ENCODE measurements at regions not wholly inside any gene's neighbourhood (a gene's known extent, or its start where the extent isn't known, plus 50 kb on each side); places are given as distances from the start of the nearest gene placed in this dataset.

DNA sequence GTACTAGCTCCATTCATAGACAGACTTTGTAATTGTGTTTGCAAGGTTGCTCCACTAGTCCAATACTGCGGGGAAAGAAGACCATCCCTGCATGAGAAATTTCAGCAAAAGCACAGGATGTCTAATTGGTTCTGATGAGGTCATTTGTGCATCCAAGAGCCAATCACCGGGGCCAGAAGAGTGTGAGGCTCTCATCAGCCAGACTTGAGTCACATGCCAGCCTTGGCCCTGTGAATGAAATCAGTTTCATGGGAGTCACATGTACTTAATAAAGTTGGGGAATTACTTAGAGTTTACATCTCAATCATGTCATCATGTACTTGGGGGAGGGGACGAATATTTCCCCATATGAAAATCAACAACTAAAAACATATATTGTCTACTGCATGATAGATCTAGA, 1236.0 kb downstream of the MAT2B start (continued):
- no peak for TF ChIP-seq ATRX (CRISPR knock-in tag; IDR thresholded peaks at IDR 0.05; ENCODE audit: borderline replicate concordance)
- TF ChIP-seq ZNF224 (CRISPR knock-in tag; IDR thresholded peaks at IDR 0.05), result no peak
- TF ChIP-seq, protein P1, sequence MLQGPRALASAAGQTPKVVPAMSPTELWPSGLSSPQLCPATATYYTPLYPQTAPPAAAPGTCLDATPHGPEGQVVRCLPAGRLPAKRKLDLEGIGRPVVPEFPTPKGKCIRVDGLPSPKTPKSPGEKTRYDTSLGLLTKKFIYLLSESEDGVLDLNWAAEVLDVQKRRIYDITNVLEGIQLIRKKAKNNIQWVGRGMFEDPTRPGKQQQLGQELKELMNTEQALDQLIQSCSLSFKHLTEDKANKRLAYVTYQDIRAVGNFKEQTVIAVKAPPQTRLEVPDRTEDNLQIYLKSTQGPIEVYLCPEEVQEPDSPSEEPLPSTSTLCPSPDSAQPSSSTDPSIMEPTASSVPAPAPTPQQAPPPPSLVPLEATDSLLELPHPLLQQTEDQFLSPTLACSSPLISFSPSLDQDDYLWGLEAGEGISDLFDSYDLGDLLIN (CRISPR knock-in tag; IDR thresholded peaks at IDR 0.05; ENCODE audit: borderline replicate concordance), result no peak
- no peak for TF ChIP-seq ZFP90 (CRISPR knock-in tag; IDR thresholded peaks at IDR 0.05; ENCODE audit: borderline replicate concordance)
- TF ChIP-seq ZNF335 (CRISPR knock-in tag; IDR thresholded peaks at IDR 0.05), result no peak
- TF ChIP-seq TCF12 (IDR thresholded peaks at IDR 0.05), result no peak
- no peak for TF ChIP-seq TCF12 (CRISPR knock-in tag; IDR thresholded peaks at IDR 0.05)
- TF ChIP-seq ARNT2 (CRISPR knock-in tag; IDR thresholded peaks at IDR 0.05; ENCODE audit: low read depth), result no peak
- TF ChIP-seq, protein P2, sequence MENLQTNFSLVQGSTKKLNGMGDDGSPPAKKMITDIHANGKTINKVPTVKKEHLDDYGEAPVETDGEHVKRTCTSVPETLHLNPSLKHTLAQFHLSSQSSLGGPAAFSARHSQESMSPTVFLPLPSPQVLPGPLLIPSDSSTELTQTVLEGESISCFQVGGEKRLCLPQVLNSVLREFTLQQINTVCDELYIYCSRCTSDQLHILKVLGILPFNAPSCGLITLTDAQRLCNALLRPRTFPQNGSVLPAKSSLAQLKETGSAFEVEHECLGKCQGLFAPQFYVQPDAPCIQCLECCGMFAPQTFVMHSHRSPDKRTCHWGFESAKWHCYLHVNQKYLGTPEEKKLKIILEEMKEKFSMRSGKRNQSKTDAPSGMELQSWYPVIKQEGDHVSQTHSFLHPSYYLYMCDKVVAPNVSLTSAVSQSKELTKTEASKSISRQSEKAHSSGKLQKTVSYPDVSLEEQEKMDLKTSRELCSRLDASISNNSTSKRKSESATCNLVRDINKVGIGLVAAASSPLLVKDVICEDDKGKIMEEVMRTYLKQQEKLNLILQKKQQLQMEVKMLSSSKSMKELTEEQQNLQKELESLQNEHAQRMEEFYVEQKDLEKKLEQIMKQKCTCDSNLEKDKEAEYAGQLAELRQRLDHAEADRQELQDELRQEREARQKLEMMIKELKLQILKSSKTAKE (CRISPR knock-in tag; IDR thresholded peaks at IDR 0.05; ENCODE audit: borderline replicate concordance), result no peak

DNA sequence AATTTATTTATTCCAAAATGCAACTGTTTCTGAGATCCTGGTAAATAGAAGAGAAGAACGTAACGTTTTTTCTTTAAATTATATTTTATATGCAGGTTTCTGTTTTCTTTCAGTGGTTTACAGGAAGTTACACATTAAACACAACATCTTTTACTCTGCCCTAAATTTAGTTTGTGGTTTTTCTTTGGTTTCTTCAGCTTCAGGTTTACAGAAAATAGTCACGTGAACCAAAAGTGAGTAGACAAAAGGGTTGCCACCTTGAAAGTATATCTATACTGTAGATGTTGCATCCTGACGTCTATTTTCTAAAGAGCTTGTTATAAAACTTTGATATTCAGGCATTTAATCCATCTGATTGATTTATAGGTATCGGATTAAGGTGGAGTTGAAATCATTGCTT, 1236.6 kb downstream of the MAT2B start:
- Histone ChIP-seq H3K79me2 (ENCODE audit: insufficient read depth, low read length) (no peaks in the 10 kb centered on the region), H3K4me1 (ENCODE audit: insufficient read depth, low read length) (no peaks in the 10 kb centered on the region), H3K4me2 (ENCODE audit: low read depth, low read length) (no peak overlapping the region), H2AFZ (ENCODE audit: low read length) (no peak overlapping the region), H3K9ac (ENCODE audit: insufficient read depth, low read depth, low read length) (no peak overlapping the region), H3K9me3 (ENCODE audit: low read length) (peaks cover 54% of the 10 kb centered on the region), H3K27ac (ENCODE audit: extremely low read length, insufficient read depth, low read length) (no peak overlapping the region), H3K36me3 (replicated peaks in 1 of 2; ENCODE audit: control insufficient read depth in 1 of 2, insufficient read depth in 2 of 2, low read length in 2 of 2) (no peaks in the 10 kb centered on the region), H3K4me3 (replicated peaks in 1 of 3; ENCODE audit: insufficient read depth in 1 of 3, low read depth in 2 of 3, low read length in 3 of 3) (no peak overlapping the region), H3K27me3 (ENCODE audit: control insufficient read depth in 1 of 2, insufficient read depth in 2 of 2, low read length in 2 of 2) (no peaks in the 10 kb centered on the region), H4K20me1 (ENCODE audit: insufficient read depth, low read length) (no peaks in the 10 kb centered on the region)
- CTCF ChIA-PET (ENCODE audit: low intra/inter-chr PET ratio, low total read pairs), result no interaction called here
- in situ Hi-C loops (cut with HindIII; ENCODE audit: extremely low pct_ligation_motif_present, low pct_unique_long_range_greater_than_20kb) (no loop called here), intact Hi-C loops (cut with micrococcal nuclease; ENCODE audit: unreplicated experiment) (no loop called here)
- ATAC-seq (no peak), DNase-seq (ENCODE audit: low spot score) (no peak), FAIRE-seq (no peak)
- POLR2A ChIA-PET, result no interaction called here
- under 1% methylated on average over 5 of the region's 5 CpGs for WGBS (ENCODE audit: low lambda C conversion rate)
- BruUV-seq (replicated peaks), result no TSS peak
- no peak for TF ChIP-seq PHF8 (CRISPR knock-in tag; IDR thresholded peaks at IDR 0.05)
- TF ChIP-seq, protein P3, sequence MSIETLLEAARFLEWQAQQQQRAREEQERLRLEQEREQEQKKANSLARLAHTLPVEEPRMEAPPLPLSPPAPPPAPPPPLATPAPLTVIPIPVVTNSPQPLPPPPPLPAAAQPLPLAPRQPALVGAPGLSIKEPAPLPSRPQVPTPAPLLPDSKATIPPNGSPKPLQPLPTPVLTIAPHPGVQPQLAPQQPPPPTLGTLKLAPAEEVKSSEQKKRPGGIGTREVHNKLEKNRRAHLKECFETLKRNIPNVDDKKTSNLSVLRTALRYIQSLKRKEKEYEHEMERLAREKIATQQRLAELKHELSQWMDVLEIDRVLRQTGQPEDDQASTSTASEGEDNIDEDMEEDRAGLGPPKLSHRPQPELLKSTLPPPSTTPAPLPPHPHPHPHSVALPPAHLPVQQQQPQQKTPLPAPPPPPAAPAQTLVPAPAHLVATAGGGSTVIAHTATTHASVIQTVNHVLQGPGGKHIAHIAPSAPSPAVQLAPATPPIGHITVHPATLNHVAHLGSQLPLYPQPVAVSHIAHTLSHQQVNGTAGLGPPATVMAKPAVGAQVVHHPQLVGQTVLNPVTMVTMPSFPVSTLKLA (IDR thresholded peaks at IDR 0.05), result no peak
- no peak for TF ChIP-seq ZNF282 (IDR thresholded peaks at IDR 0.05; ENCODE audit: partially characterized antibody)
- TF ChIP-seq JUND (CRISPR knock-in tag; IDR thresholded peaks at IDR 0.05), result no peak
- TF ChIP-seq ZNF354B (CRISPR knock-in tag; IDR thresholded peaks at IDR 0.05), result no peak
- TF ChIP-seq CCAR2 (optimal IDR thresholded peaks at IDR 0.05; ENCODE audit: low read depth, low read length), result no peak
- TF ChIP-seq, protein P4, sequence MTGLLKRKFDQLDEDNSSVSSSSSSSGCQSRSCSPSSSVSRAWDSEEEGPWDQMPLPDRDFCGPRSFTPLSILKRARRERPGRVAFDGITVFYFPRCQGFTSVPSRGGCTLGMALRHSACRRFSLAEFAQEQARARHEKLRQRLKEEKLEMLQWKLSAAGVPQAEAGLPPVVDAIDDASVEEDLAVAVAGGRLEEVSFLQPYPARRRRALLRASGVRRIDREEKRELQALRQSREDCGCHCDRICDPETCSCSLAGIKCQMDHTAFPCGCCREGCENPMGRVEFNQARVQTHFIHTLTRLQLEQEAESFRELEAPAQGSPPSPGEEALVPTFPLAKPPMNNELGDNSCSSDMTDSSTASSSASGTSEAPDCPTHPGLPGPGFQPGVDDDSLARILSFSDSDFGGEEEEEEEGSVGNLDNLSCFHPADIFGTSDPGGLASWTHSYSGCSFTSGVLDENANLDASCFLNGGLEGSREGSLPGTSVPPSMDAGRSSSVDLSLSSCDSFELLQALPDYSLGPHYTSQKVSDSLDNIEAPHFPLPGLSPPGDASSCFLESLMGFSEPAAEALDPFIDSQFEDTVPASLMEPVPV (CRISPR knock-in tag; IDR thresholded peaks at IDR 0.05), result no peak
- no peak for TF ChIP-seq STAT5B (CRISPR knock-in tag; IDR thresholded peaks at IDR 0.05)
- TF ChIP-seq HNRNPUL1 (IDR thresholded peaks at IDR 0.05; ENCODE audit: low read depth, low read length), result no peak
- TF ChIP-seq, protein P5, sequence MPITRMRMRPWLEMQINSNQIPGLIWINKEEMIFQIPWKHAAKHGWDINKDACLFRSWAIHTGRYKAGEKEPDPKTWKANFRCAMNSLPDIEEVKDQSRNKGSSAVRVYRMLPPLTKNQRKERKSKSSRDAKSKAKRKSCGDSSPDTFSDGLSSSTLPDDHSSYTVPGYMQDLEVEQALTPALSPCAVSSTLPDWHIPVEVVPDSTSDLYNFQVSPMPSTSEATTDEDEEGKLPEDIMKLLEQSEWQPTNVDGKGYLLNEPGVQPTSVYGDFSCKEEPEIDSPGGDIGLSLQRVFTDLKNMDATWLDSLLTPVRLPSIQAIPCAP (CRISPR knock-in tag; IDR thresholded peaks at IDR 0.05; ENCODE audit: low read depth), result no peak
